ENCODE measurements at regions not wholly inside any gene's neighbourhood (a gene's known extent, or its start where the extent isn't known, plus 50 kb on each side); places are given as distances from the start of the nearest gene placed in this dataset.

DNA sequence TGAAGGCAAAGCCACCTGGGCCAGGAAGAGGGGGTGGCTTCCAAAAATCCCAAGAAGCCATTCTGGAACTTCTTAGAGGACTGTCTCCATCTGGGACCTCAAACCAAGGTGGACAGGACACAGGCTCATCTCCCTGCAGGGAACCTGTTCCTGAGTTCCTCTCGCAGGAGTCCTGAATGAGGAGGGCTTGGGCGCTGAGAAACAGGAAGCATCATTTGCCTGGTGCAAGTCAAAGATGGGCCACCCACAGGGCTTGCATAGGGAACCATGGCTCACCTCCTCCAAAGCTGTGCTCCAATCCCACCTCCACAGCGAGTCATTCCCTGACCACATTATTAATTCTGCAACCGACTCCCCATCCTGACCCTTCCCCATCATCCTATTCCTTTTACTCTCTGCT, 55.0 kb upstream of the RPL38 start:
- Histone ChIP-seq H3K9me3 (peaks cover 0 to 10% (median 4%) of the 10 kb centered on the region in 3 donors), H3K36me3 (no peaks in the 10 kb centered on the region), H3K27me3 (peaks cover 0 to 50% (median 0%) of the 10 kb centered on the region in 4 donors), H3K27ac (no peak overlapping the region), H3K4me3 (no peak overlapping the region), H3K4me1 (peaks cover 0 to 9% (median 0%) of the 10 kb centered on the region in 3 donors)
- 78 to 86% methylated on average over 2 to 4 of the region's 4 CpGs for WGBS, 2 donors
- TF ChIP-seq POLR2A (IDR thresholded peaks at IDR 0.05): no peak
- TF ChIP-seq, protein P1, sequence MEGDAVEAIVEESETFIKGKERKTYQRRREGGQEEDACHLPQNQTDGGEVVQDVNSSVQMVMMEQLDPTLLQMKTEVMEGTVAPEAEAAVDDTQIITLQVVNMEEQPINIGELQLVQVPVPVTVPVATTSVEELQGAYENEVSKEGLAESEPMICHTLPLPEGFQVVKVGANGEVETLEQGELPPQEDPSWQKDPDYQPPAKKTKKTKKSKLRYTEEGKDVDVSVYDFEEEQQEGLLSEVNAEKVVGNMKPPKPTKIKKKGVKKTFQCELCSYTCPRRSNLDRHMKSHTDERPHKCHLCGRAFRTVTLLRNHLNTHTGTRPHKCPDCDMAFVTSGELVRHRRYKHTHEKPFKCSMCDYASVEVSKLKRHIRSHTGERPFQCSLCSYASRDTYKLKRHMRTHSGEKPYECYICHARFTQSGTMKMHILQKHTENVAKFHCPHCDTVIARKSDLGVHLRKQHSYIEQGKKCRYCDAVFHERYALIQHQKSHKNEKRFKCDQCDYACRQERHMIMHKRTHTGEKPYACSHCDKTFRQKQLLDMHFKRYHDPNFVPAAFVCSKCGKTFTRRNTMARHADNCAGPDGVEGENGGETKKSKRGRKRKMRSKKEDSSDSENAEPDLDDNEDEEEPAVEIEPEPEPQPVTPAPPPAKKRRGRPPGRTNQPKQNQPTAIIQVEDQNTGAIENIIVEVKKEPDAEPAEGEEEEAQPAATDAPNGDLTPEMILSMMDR (IDR thresholded peaks at IDR 0.05): no peak
- no peak for DNase-seq
- intact Hi-C loops (cut with DNase I): no loop called here

DNA sequence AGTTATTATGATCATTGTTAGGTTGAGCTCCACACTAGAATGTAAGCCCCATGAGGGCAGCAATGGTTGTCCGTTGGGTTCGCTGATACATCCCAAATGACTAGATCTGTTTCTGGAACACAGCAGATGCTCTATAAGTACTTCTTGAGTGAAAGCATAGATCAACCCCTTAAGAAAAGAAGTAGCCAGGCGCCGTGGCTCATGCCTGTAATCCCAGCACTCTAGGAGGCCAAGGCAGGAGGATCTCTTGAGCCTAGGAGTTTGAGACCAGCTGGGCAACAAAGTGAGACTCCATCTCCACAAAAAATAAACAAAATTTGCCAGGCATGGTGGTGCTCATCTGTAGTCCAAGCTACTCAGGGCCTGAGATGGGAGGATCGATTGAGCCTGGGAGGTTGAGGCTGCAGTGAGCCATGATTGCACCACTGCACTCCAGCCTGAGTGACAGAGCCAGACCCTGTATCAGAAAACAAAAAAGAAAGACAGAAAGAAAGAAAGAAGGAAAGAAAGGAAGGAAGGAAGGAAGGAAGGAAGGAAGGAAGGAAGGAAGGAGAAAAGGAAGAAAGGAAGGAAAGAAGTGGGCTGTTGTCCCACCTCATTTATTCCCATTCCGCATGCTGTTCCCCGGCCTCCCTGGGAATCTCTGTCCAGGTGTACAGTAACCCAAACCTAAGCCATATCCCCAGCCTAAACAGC, 54.4 kb upstream of the RPL38 start:
- DNase-seq: no peak
- Histone ChIP-seq H3K9me3 (peaks cover 0 to 4% (median 0%) of the 10 kb centered on the region in 3 donors), H3K4me1 (peaks cover 0 to 9% (median 0%) of the 10 kb centered on the region in 3 donors), H3K27ac (no peak overlapping the region), H3K27me3 (peaks cover 0 to 50% (median 0%) of the 10 kb centered on the region in 4 donors), H3K4me3 (no peak overlapping the region), H3K36me3 (no peaks in the 10 kb centered on the region)
- intact Hi-C loops (cut with DNase I): no loop called here
- WGBS, 2 donors: 89 to 93% methylated on average over 5 to 7 of the region's 7 CpGs
- TF ChIP-seq, protein P1 (IDR thresholded peaks at IDR 0.05): no peak
- TF ChIP-seq POLR2A (IDR thresholded peaks at IDR 0.05): no peak

DNA sequence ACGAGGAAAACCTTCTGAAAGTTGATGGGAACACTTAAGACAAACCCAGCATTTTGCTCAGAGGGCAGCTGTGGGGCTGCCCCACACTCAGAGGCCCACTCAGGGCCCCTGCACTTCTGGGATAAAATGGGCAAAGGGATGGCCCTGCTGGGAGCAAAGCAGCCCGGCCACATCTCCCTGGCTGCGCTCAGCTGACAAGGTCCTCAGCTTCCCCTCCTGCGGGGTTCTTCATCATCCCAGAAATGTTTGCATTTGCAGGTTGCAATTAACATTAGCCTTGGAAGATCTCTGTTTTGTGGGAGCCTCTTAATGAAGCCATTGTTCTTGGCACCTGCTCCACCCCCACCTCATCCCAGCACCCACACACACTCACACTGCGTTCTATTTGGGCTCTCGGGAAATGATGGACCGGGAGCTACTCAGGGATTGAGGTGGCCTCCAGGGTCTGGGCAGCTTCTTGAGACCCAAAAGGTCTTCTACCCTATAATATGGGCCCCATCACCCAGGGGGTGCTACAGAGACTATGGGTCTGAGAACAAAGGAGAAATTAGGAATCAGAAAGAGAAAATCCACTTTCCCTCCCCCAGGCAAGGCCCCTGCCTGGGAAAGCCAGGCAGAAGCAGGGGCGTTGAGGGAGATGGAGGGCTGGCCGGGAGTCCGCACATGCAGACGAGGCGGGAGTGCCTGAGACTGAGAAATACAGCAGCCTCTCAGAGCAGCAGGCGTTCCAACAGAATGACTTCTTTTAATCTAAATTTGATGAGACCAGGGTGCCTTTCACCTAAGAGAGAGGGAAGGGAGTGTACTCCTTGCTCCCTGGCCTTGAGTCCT, 53.7 kb upstream of the RPL38 start:
- Histone ChIP-seq H3K27ac (no peak overlapping the region), H3K36me3 (no peaks in the 10 kb centered on the region), H3K27me3 (peaks cover 0 to 50% (median 0%) of the 10 kb centered on the region in 4 donors), H3K4me1 (peaks cover 0 to 9% (median 0%) of the 10 kb centered on the region in 3 donors), H3K9me3 (no peaks in the 10 kb centered on the region), H3K4me3 (no peak overlapping the region)
- no peak for DNase-seq
- TF ChIP-seq, protein P1 (IDR thresholded peaks at IDR 0.05): no peak
- WGBS, 2 donors: 75 to 78% methylated on average over 5 to 13 of the region's 13 CpGs
- intact Hi-C loops (cut with DNase I): no loop called here

DNA sequence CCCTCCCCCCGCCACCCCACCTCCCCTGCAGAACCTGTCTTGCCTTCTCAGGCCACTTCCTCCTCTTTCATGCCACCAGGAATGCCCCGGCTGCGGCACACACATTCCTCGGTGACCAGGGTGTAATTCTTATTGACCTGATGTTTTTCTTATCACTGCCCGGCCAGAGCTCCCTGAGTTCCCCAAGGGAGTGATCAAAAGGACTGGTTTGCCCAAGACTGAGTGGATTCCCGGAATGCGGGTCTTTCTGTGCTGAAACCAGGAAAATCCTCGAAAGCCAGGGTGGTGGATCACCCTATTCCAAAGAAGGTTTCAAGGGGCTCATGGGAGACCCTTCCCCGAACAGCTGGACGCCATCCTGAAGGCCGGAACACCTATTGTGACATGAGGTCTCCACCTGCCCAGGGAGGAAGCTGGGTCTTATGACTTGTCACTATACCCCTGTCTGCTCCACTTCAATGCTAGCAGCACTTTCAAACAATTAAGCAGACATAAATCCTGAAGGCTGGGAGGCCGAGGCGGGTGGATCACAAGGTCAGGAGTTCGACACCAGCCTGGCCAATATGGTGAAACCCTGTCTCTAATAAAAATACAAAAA, 53.0 kb upstream of the RPL38 start:
- Histone ChIP-seq H3K4me1 (peaks cover 0 to 9% (median 0%) of the 10 kb centered on the region in 3 donors), H3K9me3 (no peaks in the 10 kb centered on the region), H3K27ac (no peak overlapping the region), H3K4me3 (no peak overlapping the region), H3K36me3 (no peaks in the 10 kb centered on the region), H3K27me3 (peaks cover 0 to 49% (median 0%) of the 10 kb centered on the region in 4 donors)
- no peak for DNase-seq
- 63 to 68% methylated on average over 10 to 11 of the region's 14 CpGs for WGBS, 2 donors
- TF ChIP-seq, protein P1 (IDR thresholded peaks at IDR 0.05): no peak
- TF ChIP-seq POLR2A (IDR thresholded peaks at IDR 0.05): no peak
- intact Hi-C loops (cut with DNase I): no loop called here

All from esophagus squamous epithelium (tissue), 5 donors.